Tibial nerve (tissue), 4 donors: ENCODE measurements at regions not wholly inside any gene's neighbourhood (a gene's known extent, or its start where the extent isn't known, plus 50 kb on each side); places are given as distances from the start of the nearest gene placed in this dataset.

Experiments used
- DNase-seq, 2 donors: peaks; one replicate each; pipeline ENCODE4 v3.0.0-alpha.2; 2019; ENCODE audit warnings: low spot score in 2 of 2
- H3K27ac ChIP-seq, 4 donors: fragments of 200-600 bp; sonication (generic) in 3 of 4; one replicate each; pipeline ENCODE4 v1.5.1; 2017 to 2019; ENCODE audit warnings: mild to moderate bottlenecking in 1 of 4
- H3K27me3 ChIP-seq, 2 donors: fragments of 200-600 bp; sonication (generic) in 1 of 2; one replicate each; pipeline versions ENCODE4 v1.5.1 to v1.6.0; 2017 to 2019
- H3K36me3 ChIP-seq, 3 donors: fragments of 200-600 bp; sonication (generic); one replicate each; pipeline ENCODE4 v1.5.1; 2018 to 2019
- H3K4me1 ChIP-seq, 4 donors: fragments of 200-600 bp; sonication (generic) in 3 of 4; one replicate each; pipeline ENCODE4 v1.5.1; 2017 to 2019
- H3K4me3 ChIP-seq, 4 donors: fragments of 200-600 bp; sonication (generic) in 3 of 4; one replicate each; pipeline ENCODE4 v1.5.1; 2017 to 2019; ENCODE audit warnings: mild to moderate bottlenecking in 1 of 4, moderate library complexity in 1 of 4
- H3K9me3 ChIP-seq, 4 donors: fragments of 200-600 bp; sonication (generic) in 3 of 4; one replicate each; pipeline ENCODE4 v1.5.1; 2017 to 2019
- EP300 ChIP-seq, 2 donors: sonication (generic); formaldehyde crosslinking; IDR thresholded peaks; one replicate each; pipeline ENCODE4 v1.6.1; 2017; ENCODE audit warnings: antibody characterized with exemption in 2 of 2, mild to moderate bottlenecking in 1 of 2
- POLR2A ChIP-seq, 2 donors: fragments of 450-650 bp; IDR thresholded peaks; one replicate each; pipeline ENCODE4 v1.6.1; 2017; ENCODE audit warnings: antibody characterized with exemption in 2 of 2, mild to moderate bottlenecking in 2 of 2, moderate library complexity in 2 of 2
- WGBS, 2 donors: methylation state at CpG; one replicate each; pipeline ENCODE4 v1.1.5; 2018; 5-methylcytosine and 5-hydroxymethylcytosine counted together
- TF ChIP-seq, protein P1 (sequence below), 5 experiments: fragments of 200-600 bp in 3 of 5; fragments of 450-650 bp in 2 of 5; sonication (generic) in 3 of 5; IDR thresholded peaks; one replicate each; pipeline ENCODE4 v1.5.1; 2016 to 2019; ENCODE audit warnings: antibody characterized with exemption in 5 of 5, mild to moderate bottlenecking in 3 of 5, moderate library complexity in 2 of 5

DNA sequence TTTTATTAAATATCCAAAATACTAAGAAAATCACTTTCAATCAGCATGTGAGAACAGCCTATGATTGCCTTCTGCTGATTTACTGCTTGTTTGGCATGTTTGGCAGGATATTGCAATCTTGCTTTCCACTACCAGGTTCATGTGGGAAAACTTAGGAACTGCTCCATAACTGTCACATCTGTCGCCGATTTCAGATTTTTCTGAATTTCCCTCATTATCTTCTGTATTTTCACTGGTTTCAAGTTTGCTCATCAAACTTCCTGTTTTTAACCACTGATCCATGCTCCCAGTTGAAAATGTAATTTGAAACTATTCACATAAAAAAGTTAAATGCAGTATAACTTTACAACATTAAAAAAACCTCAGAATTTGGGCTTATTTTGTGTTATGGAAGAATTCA, 93.0 kb downstream of the NFKBIZ start:
- no peak overlapping the region for H3K27ac ChIP-seq
- peaks cover 0 to 37% (median 6%) of the 10 kb centered on the region in 4 donors for H3K4me1 ChIP-seq
- H3K4me3 ChIP-seq: no peak overlapping the region
- TF ChIP-seq POLR2A (IDR thresholded peaks at IDR 0.05) (no peak), EP300 (IDR thresholded peaks at IDR 0.05) (no peak)
- TF ChIP-seq, protein P1, sequence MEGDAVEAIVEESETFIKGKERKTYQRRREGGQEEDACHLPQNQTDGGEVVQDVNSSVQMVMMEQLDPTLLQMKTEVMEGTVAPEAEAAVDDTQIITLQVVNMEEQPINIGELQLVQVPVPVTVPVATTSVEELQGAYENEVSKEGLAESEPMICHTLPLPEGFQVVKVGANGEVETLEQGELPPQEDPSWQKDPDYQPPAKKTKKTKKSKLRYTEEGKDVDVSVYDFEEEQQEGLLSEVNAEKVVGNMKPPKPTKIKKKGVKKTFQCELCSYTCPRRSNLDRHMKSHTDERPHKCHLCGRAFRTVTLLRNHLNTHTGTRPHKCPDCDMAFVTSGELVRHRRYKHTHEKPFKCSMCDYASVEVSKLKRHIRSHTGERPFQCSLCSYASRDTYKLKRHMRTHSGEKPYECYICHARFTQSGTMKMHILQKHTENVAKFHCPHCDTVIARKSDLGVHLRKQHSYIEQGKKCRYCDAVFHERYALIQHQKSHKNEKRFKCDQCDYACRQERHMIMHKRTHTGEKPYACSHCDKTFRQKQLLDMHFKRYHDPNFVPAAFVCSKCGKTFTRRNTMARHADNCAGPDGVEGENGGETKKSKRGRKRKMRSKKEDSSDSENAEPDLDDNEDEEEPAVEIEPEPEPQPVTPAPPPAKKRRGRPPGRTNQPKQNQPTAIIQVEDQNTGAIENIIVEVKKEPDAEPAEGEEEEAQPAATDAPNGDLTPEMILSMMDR (IDR thresholded peaks at IDR 0.05): no peak
- H3K36me3 ChIP-seq: no peaks in the 10 kb centered on the region
- DNase-seq: no peak
- no peaks in the 10 kb centered on the region for H3K9me3 ChIP-seq
- 34 to 52% methylated on average over 2 of the region's 2 CpGs for WGBS, 2 donors
- no peaks in the 10 kb centered on the region for H3K27me3 ChIP-seq

DNA sequence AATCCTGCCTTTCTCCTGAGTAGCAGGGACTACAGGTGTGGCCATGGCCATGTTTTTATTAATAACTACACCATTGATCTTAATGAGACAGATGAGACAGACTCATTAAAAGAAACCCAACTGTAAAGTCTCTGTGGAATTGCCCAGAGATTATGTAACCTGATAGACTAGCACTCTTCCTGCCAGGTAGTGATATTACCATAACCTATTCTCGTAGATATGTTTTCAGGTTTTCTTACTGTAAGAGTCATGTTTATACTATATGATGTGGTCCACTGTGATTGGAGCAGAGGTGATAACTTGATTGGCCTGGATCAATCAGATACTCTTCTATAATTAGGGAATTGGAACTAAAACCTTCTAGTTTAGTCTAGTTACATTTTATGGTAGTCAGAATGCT, 93.7 kb downstream of the NFKBIZ start:
- Histone ChIP-seq H3K4me3 (no peak overlapping the region), H3K27ac (no peak overlapping the region), H3K9me3 (no peaks in the 10 kb centered on the region), H3K4me1 (peaks cover 0 to 36% (median 5%) of the 10 kb centered on the region in 4 donors), H3K36me3 (no peaks in the 10 kb centered on the region), H3K27me3 (no peaks in the 10 kb centered on the region)
- WGBS, 2 donors: 97 to 100% methylated on average over 1 of the region's 1 CpG
- DNase-seq: no peak
- TF ChIP-seq POLR2A (IDR thresholded peaks at IDR 0.05): no peak
- TF ChIP-seq, protein P1 (IDR thresholded peaks at IDR 0.05): no peak
- TF ChIP-seq EP300 (IDR thresholded peaks at IDR 0.05): no peak

DNA sequence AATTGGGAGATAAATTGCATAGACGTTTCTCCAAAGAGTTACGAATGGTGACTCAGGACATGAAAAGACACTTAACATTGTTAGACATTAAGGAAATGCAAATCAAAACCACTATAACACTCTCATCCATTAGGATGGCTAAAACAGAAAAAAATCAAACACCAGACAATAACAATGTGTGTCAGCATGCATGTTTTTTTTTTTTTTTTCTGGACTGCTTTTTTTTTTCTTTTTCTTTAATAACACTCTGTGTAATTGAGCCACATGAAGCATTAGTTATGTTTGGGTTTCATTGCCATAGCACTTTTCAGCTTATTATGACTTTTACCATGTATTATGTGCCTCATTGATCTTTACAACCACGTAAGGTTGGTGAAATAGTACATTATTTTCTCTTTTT, 95.0 kb downstream of the NFKBIZ start:
- Histone ChIP-seq H3K27ac (no peak overlapping the region), H3K27me3 (no peaks in the 10 kb centered on the region), H3K4me1 (peaks cover 0 to 31% (median 3%) of the 10 kb centered on the region in 4 donors), H3K9me3 (no peaks in the 10 kb centered on the region), H3K36me3 (no peaks in the 10 kb centered on the region), H3K4me3 (no peak overlapping the region)
- 81 to 87% methylated on average over 3 of the region's 3 CpGs for WGBS, 2 donors
- DNase-seq: no peak
- TF ChIP-seq EP300 (IDR thresholded peaks at IDR 0.05) (no peak), POLR2A (IDR thresholded peaks at IDR 0.05) (no peak)
- TF ChIP-seq, protein P1 (IDR thresholded peaks at IDR 0.05): no peak

DNA sequence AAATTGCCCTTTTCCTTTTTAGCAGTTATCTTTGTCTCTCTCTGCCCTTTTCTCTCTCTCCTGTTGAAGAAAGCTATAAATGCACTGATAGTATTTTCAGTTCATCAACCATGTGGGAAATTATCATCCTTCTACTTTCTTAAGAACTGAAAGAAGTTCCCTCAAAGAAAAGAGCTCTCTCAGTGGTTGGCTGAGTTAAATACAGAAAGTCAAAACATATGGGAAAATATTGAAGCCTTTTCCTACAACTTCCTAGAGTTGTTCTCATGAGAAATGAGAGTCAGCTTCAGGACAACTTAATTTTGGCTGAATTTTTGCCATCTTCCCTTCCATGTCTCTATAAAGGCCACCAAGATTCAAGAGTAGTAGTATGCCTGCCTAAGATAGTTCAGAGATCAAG, 96.7 kb downstream of the NFKBIZ start:
- no peak overlapping the region for H3K4me3 ChIP-seq
- no peak for DNase-seq
- no peaks in the 10 kb centered on the region for H3K36me3 ChIP-seq
- TF ChIP-seq, protein P1 (IDR thresholded peaks at IDR 0.05): no peak
- TF ChIP-seq EP300 (IDR thresholded peaks at IDR 0.05): no peak
- no peak for TF ChIP-seq POLR2A (IDR thresholded peaks at IDR 0.05)
- H3K27me3 ChIP-seq: no peaks in the 10 kb centered on the region
- no peaks in the 10 kb centered on the region for H3K9me3 ChIP-seq
- no peak overlapping the region for H3K27ac ChIP-seq
- peaks cover 0 to 24% (median 0%) of the 10 kb centered on the region in 4 donors for H3K4me1 ChIP-seq

DNA sequence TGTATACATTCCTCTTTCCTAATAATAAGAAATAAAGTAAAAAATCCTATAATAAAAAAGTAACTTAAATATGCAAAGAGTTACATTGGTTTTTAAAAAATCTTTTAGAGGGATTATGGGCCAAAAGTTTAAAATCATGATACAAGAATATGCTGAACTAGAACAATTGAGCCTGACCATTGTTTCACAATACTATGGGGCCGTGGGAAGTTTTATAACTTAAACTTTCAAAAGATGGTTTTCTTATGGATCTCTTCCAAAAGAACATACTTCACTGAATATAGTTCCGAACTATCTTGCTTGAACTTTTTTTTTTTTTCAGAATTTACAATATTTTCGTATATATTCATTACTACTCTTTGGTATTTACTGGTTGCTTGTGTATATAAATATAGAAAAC, 97.6 kb downstream of the NFKBIZ start:
- no peak overlapping the region for H3K27ac ChIP-seq
- H3K36me3 ChIP-seq: no peaks in the 10 kb centered on the region
- H3K9me3 ChIP-seq: no peaks in the 10 kb centered on the region
- 72 to 74% methylated on average over 3 of the region's 3 CpGs for WGBS, 2 donors
- no peak for DNase-seq
- peaks cover 0 to 25% (median 0%) of the 10 kb centered on the region in 4 donors for H3K4me1 ChIP-seq
- no peaks in the 10 kb centered on the region for H3K27me3 ChIP-seq
- no peak for TF ChIP-seq POLR2A (IDR thresholded peaks at IDR 0.05)
- no peak overlapping the region for H3K4me3 ChIP-seq

DNA sequence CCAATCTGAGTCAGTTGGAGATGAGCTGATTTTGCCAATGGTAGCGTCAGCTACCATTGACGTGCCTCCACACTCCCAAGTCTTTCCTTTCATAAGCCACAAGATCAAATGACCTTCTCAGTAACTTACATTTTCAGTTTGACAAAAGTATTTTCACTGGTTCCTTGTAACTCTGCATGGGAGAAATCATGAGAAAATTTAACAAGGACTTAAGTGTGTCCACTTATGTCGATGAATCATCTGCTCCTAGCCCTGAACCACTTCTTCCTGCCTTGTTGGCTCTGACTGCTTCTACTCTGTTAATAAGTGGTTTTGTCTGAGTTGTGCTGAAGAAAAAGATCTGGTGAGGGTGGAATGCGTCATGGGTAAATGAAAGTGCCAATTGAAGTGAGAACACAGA, 101.2 kb downstream of the NFKBIZ start:
- 57 to 64% methylated on average over 4 of the region's 4 CpGs for WGBS, 2 donors
- TF ChIP-seq, protein P1 (IDR thresholded peaks at IDR 0.05): no peak
- TF ChIP-seq EP300 (IDR thresholded peaks at IDR 0.05): no peak
- TF ChIP-seq POLR2A (IDR thresholded peaks at IDR 0.05): no peak
- Histone ChIP-seq H3K27ac (peak overlapping the region in 1 of 4 donors; percentile 46), H3K36me3 (no peaks in the 10 kb centered on the region), H3K27me3 (no peaks in the 10 kb centered on the region), H3K4me3 (no peak overlapping the region), H3K9me3 (no peaks in the 10 kb centered on the region), H3K4me1 (peaks cover 0 to 19% (median 0%) of the 10 kb centered on the region in 4 donors)
- no peak for DNase-seq
